ENCODE measurements at regions not wholly inside any gene's neighbourhood (a gene's known extent, or its start where the extent isn't known, plus 50 kb on each side); places are given as distances from the start of the nearest gene placed in this dataset.

DNA sequence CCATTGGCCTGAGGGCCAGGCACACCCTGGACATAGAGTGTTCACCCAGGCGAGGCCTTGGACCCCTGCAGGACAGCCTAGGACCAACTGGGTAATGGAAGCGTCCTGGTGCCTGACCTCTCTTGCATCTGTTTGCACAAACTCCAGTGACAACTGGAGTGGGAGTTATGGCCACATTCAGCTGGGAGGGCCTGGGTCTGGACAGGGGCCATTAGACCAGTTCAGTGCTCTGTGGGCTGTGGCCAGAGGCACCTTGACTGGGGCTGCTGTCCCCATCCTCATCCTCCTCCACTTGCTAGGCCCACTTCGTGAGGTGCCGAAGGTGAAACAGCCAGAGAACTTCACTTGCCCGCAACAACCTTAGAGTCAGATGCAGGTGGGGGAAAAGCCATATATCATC lies 372.7 kb upstream of the IRX1 start:
- ATAC-seq (no peak), DNase-seq (no peak)

DNA sequence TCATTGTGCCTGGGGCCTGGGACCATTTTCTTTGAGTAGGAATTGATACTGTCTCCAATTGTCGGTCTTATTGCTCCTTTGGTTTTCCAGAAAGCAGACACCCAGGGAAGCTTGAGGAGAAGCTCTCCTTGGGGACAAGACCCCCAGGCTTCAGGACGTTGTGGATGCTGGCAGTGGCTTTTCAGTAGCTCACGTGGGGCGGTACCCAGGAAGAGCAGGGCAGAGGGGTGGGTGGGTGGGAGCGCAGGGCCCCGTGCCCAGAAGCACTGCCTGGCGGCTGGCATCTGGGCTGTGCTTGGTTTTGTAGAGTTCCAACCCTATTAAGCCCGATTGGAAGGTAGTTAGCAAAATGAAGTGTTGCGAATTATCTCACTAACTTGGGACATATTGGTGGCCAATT lies 374.2 kb upstream of the IRX1 start:
- no peak for ATAC-seq
- no peak for DNase-seq

GRCh38 chr5:3220638-3221288 lies 374.9 kb upstream of the IRX1 start:
- no peak for DNase-seq
- ATAC-seq = no peak

- ATAC-seq = no peak
- no peak for DNase-seq
Measured at GRCh38 chr5:3220201-3220600, 375.4 kb upstream of the IRX1 start.

DNA sequence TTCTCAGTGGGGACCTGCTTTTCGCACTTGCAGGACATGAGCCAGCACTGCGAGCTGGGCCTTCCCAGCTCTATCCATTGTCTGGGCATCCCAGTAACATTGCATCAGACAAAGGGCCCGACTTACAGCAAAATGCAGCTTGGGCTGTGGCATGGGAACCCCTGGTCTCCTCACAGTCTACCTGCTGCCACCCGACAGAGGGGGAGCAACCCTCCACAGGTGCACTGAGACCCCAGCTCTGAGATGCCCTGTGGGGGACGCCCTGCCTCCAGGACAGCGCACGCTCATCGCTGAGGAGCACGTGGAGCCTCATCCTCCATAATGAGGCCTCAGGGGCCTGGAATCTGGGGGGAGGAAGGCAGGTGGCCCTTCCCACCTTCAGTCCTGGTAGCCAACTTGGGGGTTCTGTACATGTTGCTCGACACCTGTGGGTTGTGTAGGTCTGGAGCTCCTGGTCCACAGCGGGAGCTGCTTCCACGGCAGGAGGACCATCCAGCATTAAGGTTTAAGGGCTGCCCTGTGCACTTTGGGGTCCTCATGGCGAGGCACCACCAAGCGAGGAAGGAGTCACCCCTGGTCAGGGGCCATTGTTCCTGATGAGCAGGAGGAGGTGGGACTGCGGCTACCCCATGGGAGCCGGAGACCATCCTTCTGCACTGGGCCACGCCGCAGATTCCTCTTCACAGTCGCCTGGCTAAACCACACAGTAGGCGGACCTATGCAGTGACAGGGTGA lies 376.5 kb upstream of the IRX1 start:
- ATAC-seq = no peak
- DNase-seq = no peak

GRCh38 chr5:3217771-3218495 lies 377.7 kb upstream of the IRX1 start:
- ATAC-seq (no peak), DNase-seq (no peak)

- DNase-seq (no peak), ATAC-seq (no peak)
Measured at GRCh38 chr5:3217114-3217513, 378.5 kb upstream of the IRX1 start.

GRCh38 chr5:3216386-3216785 lies 379.2 kb upstream of the IRX1 start:
- no peak for DNase-seq
- ATAC-seq = no peak

DNA sequence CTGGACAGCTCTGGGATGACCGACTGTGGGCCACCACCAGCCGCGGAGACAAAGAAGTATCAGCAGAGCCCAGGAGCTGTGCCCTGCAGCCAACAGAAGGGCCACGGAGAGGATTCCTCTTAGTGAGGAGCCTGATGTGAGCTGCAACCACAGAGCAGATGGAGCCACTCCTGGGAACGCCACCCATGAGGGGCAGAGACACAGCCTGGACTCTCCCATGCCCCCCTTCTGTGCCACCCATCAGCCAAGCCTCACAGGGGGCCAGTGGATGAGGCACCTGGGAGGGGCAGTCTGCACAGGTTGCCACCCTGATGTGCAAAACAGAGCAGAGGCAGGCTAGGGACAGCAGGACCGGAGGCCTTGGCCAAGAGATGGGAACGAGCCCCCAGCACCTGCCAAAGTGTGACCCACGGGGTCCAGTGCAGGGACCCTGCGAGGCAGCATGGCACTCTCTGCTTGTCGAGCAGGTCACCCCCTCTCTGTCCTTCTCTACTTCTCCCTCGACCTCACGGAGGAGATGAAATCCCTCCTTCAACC lies 380.7 kb upstream of the IRX1 start:
- ATAC-seq (no peak), DNase-seq (no peak)

DNA sequence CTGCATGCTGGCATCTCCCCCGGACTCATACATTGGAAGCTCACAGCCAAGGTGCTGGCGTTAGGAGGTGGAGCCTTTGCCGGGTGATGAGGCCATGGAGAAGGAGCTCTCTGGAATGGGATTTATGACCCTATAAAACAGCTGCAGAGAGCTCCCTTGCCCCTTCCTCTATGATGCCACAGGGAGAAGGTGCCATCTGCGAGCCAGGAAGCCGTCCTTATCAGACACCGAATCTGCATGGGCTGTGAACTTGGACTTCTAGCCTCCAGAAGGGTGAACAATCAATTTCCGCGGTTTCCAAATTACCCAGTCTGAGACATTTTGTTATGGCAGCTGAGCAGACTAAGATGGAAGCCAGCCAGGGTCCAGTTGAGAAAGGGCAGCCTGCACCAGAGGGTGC lies 381.2 kb upstream of the IRX1 start:
- DNase-seq (no peak), ATAC-seq (no peak)

- ATAC-seq = no peak
- no peak for DNase-seq
Measured at GRCh38 chr5:3212869-3213268, 382.8 kb upstream of the IRX1 start.

- ATAC-seq (no peak), DNase-seq (no peak)
Measured at GRCh38 chr5:3210531-3210930, 385.1 kb upstream of the IRX1 start.

GRCh38 chr5:3209918-3210317 lies 385.7 kb upstream of the IRX1 start:
- DNase-seq (no peak), ATAC-seq (no peak)

DNA sequence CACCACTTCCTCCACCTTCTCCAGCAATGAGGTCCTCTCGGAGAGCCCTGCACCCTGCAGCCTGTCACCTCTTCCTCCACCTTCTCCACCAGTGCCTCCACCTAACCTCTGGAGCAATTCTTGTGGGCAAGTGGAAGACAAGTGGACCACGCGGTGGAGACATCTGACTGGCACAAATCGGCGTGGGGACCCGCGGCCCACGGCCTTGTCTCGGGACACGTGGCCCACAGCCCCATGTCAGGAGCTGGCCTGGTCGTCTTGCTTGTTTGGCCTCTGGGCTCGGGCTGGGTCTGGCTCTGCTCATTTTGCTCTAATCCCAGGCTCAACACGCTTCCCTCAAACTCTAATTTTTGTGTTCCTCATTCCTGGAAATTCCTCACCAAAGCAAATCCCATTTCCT lies 393.1 kb upstream of the IRX1 start:
- DNase-seq (no peak), ATAC-seq (no peak)

DNA sequence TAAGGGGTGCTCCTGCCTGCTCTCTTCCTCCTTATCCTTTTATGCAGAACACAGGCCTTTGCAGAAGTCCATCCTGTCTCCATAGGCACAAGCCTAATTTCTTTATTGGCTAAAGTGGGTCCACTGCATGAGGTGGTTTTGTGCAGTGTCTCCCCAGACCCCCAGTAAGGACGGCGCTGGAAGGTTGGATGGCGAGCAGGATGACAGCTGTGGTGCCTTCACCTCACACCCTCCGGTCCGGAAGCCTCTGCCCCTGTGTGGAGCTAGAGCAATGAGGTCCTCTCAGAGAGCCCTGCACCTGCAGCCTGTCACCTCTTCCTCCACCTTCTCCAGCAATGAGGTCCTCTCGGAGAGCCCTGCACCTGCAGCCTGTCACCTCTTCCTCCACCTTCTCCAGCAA lies 393.7 kb upstream of the IRX1 start:
- no peak for DNase-seq
- no peak for ATAC-seq

DNA sequence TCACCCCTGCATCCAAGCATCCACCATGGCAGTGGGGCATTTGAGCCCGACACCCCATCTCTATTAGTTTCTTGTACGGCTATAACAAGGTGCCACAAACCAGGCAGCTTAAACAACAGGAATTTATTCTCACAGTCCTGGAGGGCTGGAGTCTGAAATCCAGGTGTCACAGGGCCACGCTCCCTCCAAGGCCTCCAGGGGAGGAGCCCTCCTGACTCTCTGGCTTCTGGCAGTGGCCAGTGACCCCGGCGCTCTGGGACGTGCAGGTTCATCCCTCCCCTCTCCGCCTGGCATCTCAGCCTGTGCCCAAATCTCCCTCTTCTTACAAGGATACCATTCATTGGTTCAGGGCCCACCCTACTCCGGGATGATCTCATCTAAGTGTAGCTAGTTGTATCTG lies 394.5 kb upstream of the IRX1 start:
- ATAC-seq (no peak), DNase-seq (no peak)

GRCh38 chr5:3199962-3200755 lies 395.5 kb upstream of the IRX1 start:
- DNase-seq = no peak
- ATAC-seq = no peak

DNA sequence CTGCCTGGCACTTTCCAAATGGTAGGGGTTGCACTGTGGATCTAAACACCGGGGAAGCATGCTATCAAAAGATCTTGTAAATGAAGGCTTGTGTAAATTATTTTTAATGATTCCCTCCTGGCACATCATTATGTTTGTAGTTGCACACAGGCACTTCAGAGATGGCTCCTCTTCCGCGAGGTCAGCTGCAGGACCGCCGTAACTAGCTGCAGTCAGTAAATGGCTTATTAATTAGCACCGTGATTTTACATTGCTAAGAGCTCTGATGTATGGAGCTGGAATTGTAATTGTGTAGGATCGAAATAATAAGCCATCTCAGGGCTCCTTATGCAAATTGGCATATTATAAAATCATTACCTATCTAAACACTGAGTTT lies 397.6 kb upstream of the IRX1 start:
- no peak for DNase-seq
- no peak for ATAC-seq

GRCh38 chr5:3197304-3198073 lies 398.1 kb upstream of the IRX1 start:
- DNase-seq (no peak), ATAC-seq (no peak)

GRCh38 chr5:3195994-3196393 lies 399.6 kb upstream of the IRX1 start:
- no peak for DNase-seq
- ATAC-seq = no peak

- no peak for DNase-seq
- no peak for ATAC-seq
Measured at GRCh38 chr5:3194684-3195083, 400.9 kb upstream of the IRX1 start.

DNA sequence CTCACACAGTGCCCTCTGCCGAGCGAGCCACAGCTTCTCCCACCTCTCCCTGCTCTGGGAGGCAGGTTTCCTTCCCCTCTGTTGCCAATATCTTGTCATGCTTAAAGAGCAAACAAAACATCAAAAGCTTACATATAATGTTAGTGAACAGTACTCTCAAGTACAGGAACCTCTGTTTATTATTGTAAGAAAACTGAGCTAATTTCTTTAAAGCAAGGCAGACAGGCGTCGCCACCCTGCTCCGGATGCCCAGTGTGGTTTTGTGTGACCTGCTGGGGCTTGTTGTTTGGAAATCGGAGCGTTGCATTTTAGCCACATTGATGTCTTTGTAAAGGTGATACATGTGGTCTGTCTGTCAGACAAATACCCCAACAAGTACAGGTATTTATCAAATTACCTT lies 401.4 kb upstream of the IRX1 start:
- ATAC-seq (no peak), DNase-seq (no peak)

All from stimulated activated naive CD8-positive, alpha-beta T cell treated with anti-CD3 and anti-CD28 coated beads, Interleukin-15, Interleukin-2, amounts not matched to agents 100 U/mL and 50 U/mL, for 24 hours (primary cell).